HG03280 (cell line): ENCODE measurements at regions not wholly inside any gene's neighbourhood (a gene's known extent, or its start where the extent isn't known, plus 50 kb on each side); places are given as distances from the start of the nearest gene placed in this dataset.

Source experiments
- ATAC-seq: cut with Tn5 transposase; IDR thresholded peaks from one replicate; pipeline ENCODE4 v1.9.1; 2021; ENCODE audit warnings: mild to moderate bottlenecking, moderate library complexity; ENCODE audit not compliant: unreplicated experiment

DNA sequence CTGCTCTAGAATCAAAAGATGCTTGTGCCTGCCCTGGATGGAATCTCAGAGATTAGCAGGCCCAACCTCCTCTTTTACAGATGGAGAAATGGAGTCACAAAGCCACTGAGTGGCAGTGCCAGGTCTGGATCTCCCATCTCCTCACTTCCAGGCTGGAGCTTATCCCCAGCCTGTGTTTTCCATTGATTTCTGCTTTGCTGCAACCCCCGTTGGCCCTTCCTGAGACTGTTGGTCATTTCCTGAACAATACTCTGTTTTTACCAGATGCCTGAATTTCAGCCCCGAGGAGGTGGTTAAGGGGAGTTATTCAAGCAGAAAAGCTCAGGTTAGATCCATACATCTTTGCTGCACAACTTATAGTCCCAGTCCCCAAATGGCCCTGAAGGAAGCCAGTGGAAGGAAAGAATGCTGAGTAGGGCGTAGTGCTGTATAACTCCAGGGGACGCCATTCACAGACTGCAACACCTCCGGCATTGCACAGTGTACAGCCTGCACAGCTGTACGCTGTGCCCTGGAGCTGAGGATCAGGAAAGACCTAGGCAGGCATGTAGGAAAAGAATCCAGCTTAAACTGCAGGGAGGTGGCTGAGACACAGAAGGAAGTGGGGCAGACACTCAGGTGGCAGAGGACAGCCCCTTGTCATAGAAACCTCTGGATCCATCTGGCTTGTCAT is 77.5 kb downstream of the RPLP1 start:
- ATAC-seq, result no peak

DNA sequence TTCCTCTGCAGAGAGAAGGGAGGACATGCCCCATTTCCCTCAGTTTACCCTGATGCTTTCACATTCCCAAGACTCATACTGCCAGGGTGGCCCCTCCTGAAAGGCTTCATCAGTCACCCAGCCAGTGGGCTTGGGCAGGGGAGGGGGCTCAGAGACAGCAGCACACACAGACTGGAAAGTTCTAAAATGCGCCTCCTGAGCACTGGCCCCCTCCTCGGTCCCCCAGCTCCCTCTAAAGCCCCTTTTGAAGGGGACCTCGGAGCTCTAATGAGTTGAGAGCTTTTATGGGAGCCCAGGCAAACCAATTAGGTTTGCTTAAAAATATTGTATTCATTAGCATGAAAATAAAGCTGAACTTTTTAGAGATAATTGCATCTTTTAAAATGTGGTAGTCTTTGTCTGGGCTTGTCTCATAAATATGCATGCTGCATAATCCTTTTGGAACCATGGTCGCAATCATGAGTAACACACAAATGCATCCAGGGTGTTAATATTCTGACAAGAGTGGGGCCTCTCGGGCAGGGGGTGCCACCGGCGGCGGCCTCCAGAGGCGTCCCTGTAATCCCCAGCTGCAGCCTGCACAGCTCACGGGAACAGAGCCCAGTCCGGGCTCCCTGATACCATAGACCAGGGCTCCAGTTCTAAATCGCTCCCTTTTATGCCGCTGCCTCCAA is 78.5 kb downstream of the RPLP1 start:
- no peak for ATAC-seq

GRCh38 chr15:69531665-69532027 is 79.0 kb downstream of the RPLP1 start:
- ATAC-seq, result no peak

- ATAC-seq, result no peak
Observed at GRCh38 chr15:69532066-69532465, 79.4 kb downstream of the RPLP1 start.

- no peak for ATAC-seq
Observed at GRCh38 chr15:69532856-69533255, 80.2 kb downstream of the RPLP1 start.

- no peak for ATAC-seq
Observed at GRCh38 chr15:69533522-69533921, 80.9 kb downstream of the RPLP1 start.

DNA sequence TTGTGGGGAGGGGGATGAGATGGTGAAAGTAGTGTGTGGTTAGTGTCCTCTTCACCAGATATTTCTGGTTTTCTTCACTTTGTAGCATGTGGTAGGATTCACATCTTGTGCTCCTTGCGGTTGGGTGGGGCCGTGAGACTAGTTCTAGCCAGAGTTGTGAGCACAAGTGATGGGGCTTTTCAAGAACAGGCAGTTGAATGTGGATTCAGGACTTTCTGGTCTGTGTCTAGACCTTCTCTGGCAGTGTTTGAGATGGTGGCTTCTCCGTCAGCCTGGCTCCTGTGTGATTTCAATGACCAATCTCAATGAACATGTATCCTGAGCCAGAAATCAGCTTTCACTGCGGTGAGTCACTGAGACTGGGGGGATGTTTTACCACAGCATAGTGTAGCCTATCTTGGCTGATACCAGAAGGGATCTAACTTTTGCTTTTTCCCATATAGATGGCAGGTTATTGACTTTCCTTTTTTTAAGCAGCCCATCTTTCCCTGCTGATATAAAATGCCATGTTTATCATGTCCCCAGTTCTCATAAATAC is 82.6 kb downstream of the RPLP1 start:
- no peak for ATAC-seq

GRCh38 chr15:69535998-69536397 is 83.4 kb downstream of the RPLP1 start:
- no peak for ATAC-seq

GRCh38 chr15:69536726-69537512 is 84.3 kb downstream of the RPLP1 start:
- ATAC-seq, result no peak

- no peak for ATAC-seq
Observed at GRCh38 chr15:69537901-69538300, 85.3 kb downstream of the RPLP1 start.

DNA sequence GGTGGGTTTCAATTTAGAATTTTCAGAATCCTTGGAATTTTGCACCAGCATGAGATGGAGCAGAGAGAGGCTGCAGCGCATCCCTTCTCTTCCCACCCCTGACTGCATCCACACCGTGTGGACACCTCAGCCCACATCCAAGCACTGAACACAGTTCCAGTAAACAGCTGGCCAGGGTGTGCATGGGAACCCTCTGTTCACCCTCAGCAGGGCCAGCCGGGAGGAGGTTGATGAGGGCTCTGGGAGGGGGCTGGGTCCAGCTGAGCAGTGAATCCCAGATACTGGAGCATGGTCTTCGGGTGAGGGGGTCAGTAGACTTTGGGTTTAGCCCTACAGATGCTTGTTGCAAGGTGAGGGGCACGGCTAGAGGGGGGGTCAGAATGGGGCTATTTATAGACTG is 85.8 kb downstream of the RPLP1 start:
- ATAC-seq, result no peak

- ATAC-seq, result no peak
Observed at GRCh38 chr15:69539345-69539744, 86.7 kb downstream of the RPLP1 start.

DNA sequence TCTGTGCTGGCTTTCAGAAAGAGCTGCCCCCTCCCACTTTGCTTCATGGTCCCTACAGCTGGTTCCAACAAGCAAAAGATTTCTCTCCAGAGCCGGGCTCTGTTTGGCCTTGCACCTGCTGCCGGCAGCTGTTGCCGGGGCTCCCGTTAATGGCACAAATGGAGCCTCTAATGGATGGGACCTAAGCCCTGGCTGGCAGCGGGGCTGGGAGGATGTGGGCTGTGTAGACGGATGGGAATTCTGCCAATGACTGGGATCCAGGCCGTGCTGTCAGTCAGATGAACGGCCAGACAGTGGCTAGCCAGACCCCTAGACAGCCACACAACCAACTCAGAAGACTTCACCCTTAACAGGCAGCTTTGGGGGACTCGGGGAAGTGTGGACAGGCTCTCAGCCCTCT is 88.0 kb downstream of the RPLP1 start:
- no peak for ATAC-seq

- no peak for ATAC-seq
Observed at GRCh38 chr15:69542028-69542427, 89.4 kb downstream of the RPLP1 start.

- no peak for ATAC-seq
Observed at GRCh38 chr15:69543681-69544364, 91.2 kb downstream of the RPLP1 start.

DNA sequence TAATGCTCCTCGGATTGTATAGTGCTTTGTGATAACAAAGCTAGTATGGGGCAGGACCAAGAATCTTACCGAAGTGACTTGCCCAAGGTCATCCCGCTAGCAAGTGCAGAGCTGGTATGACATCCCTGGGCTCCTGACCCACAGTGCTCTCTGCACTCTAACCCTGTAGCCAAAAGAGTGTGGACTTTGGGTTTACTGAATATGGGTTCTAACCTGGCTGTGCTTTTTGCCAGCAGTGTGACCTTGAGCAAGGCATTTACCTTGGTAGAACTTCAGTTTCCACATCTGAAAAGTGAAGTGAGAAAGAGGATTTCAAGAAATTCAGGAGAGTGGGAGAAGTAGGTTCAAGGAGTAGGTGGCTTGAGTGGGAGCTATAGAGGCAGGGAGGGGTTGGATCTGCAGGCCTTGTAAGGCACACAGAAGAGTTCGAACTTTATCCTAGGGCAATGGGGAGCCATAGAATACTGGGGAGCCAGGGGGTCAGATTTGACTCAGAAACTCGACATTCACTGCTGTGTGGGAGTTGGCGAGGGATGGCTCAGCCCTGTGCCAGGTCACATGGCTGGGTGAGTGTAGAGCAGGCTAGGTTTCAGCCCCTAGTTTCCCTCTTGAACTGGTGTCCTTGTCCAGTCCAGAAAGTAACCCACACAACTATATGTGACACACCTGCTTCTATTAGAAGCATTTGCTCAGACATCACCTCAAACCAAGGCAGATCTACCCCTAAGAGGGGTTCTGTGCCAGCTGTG is 91.9 kb downstream of the RPLP1 start:
- ATAC-seq, result no peak

GRCh38 chr15:69546182-69546581 is 93.6 kb downstream of the RPLP1 start:
- no peak for ATAC-seq

DNA sequence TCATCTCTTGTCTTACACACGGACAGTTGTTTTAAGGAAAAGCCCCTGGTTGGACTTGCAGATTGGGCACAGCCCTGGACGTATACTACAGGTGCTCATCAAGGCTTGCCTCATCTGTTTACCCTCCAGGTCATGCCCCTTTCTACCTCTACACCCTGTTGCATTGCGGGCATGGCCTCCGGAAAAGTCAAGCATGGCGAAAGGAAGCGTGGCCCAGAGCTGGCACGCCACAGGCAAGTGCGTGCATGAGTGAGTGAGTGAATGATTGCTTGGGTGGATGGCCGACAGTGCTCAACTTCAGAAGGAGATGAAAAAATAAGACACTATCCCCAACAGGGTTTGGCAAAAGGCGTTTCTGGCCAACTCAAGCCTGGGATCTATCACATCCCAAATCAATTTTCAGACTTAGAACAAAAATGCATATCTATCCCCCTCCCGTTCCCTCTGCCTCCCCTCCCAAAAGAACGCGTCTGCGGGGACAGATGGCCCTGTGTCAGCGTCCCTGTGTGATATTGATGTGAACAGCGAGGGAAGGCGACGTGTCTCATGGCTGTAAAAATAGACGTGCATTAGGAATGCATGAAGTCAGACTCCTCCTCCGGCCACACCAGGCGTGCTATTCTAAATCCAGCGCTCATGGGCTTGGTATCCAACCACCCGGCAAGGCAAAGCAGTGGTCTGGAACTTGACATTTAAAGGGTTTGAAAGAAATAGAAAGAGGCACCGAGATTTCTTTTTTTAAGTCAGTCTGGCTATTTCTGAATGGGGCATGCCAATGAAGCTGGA is 96.0 kb downstream of the RPLP1 start:
- no peak for ATAC-seq

DNA sequence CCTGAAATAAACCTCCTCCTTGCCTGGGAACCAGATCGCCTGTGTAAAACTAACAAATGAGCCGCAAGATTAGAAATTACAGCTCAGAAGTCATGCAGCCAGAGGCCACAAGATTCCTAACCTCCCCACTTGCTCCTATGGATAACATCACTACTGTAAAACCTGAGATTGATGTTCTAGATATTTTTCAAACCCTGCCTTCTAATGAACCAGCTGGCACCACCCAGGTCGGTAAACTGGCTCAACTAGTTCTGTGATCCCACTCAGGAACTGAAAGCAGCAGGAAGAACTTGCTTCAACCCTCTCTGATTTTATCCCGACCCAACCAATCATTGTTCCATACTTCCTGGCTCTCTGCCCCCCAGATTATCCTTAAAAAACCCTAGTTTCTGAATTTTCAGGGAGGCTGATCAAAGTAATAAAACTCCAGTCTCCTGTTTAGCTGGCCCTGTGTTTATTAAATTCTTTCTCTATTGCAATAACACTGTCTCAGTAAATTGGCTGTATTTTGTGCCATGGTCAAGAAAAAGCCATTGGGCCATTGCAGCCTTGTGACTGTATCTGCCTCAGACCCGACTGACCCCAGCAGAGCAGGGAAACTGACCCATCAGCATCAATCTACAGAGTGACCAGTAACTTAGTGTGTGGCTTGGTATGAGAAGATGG is 98.9 kb downstream of the RPLP1 start:
- no peak for ATAC-seq
